Type B pancreatic cell (in vitro differentiated cells): ENCODE measurements at regions not wholly inside any gene's neighbourhood (a gene's known extent, or its start where the extent isn't known, plus 50 kb on each side); places are given as distances from the start of the nearest gene placed in this dataset.

ENCODE experiments used
- DNase-seq: peaks from one replicate; pipeline ENCODE4 v3.0.0; 2021; ENCODE audit warnings: mixed read lengths; ENCODE audit not compliant: unreplicated experiment; ENCODE audit errors: extremely low spot score
- H3K27ac Mint-ChIP-seq: 2 replicates; pipeline ENCODE4 v1.8.0; 2021; ENCODE audit warnings: mild to moderate bottlenecking, mixed read lengths
- H3K27me3 Mint-ChIP-seq: 2 replicates; pipeline ENCODE4 v1.8.0; 2021; ENCODE audit warnings: mixed read lengths
- H3K36me3 Mint-ChIP-seq: 2 replicates; pipeline ENCODE4 v1.8.0; 2021; ENCODE audit warnings: mixed read lengths
- H3K4me1 Mint-ChIP-seq: one replicate; pipeline ENCODE4 v1.8.0; 2021; ENCODE audit warnings: mixed read lengths; ENCODE audit not compliant: unreplicated experiment
- H3K4me3 Mint-ChIP-seq: 2 replicates; pipeline ENCODE4 v1.8.0; 2021; ENCODE audit warnings: mild to moderate bottlenecking, mixed read lengths
- H3K9me3 Mint-ChIP-seq: 2 replicates; pipeline ENCODE4 v1.8.0; 2021; ENCODE audit warnings: mixed read lengths
- TF ChIP-seq, protein P1 (sequence below): fragments of 200-600 bp; sonication (generic); conservative IDR thresholded peaks from 2 replicates; pipeline ENCODE4 v1.5.0; 2021; ENCODE audit warnings: antibody characterized with exemption, mild to moderate bottlenecking

DNA sequence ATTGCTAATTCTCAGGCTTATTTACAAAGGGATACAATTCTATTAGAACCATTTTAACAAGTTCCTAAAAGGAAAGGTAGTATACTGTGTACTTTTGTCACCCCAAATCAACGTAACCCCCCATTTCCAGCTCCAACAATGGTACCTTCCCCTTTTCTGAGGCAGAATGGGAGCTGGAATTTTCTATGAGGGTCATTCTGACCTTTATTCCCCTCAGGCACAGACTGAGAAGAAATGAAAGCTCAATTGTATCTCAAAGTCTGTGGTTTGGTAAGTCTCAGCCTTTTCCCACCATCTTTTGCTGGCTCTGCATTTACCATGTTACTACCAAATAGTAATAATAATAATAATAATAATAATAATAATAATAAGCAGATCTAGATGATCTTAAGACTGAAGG is 571.0 kb downstream of the RNF144B start:
- DNase-seq = no peak
- Mint-ChIP-seq H3K27me3 (peaks cover 4% of the 10 kb centered on the region), H3K4me1 (peaks cover 12% of the 10 kb centered on the region), H3K36me3 (no peaks in the 10 kb centered on the region), H3K27ac (no peak overlapping the region), H3K9me3 (no peaks in the 10 kb centered on the region), H3K4me3 (no peak overlapping the region)
- TF ChIP-seq, protein P1, sequence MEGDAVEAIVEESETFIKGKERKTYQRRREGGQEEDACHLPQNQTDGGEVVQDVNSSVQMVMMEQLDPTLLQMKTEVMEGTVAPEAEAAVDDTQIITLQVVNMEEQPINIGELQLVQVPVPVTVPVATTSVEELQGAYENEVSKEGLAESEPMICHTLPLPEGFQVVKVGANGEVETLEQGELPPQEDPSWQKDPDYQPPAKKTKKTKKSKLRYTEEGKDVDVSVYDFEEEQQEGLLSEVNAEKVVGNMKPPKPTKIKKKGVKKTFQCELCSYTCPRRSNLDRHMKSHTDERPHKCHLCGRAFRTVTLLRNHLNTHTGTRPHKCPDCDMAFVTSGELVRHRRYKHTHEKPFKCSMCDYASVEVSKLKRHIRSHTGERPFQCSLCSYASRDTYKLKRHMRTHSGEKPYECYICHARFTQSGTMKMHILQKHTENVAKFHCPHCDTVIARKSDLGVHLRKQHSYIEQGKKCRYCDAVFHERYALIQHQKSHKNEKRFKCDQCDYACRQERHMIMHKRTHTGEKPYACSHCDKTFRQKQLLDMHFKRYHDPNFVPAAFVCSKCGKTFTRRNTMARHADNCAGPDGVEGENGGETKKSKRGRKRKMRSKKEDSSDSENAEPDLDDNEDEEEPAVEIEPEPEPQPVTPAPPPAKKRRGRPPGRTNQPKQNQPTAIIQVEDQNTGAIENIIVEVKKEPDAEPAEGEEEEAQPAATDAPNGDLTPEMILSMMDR = no peak

DNA sequence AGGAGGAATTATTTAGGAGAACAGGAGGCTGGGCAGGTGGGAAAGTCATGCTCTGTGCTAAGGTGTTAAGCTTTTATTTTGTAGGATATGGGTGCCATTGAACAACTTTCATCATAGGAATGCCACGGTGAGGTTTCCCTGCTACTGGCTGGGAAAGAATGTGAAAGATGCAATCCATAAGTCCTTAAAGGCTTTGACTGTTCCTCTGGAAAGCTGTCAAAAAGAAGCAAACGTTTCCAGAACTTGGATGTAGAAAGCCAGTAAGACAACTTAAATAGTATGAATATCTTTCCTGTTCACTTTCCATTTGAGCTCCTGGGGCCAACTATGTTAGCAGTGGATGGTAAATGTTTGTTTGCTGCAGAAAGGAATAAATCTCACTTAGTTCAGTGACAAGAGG is 574.4 kb downstream of the RNF144B start:
- H3K36me3 Mint-ChIP-seq = no peaks in the 10 kb centered on the region
- no peak overlapping the region for H3K27ac Mint-ChIP-seq
- peaks cover 12% of the 10 kb centered on the region for H3K4me1 Mint-ChIP-seq
- H3K4me3 Mint-ChIP-seq = no peak overlapping the region
- peaks cover 10% of the 10 kb centered on the region for H3K9me3 Mint-ChIP-seq
- peaks cover 12% of the 10 kb centered on the region for H3K27me3 Mint-ChIP-seq
- TF ChIP-seq, protein P1 = no peak
- DNase-seq = no peak

DNA sequence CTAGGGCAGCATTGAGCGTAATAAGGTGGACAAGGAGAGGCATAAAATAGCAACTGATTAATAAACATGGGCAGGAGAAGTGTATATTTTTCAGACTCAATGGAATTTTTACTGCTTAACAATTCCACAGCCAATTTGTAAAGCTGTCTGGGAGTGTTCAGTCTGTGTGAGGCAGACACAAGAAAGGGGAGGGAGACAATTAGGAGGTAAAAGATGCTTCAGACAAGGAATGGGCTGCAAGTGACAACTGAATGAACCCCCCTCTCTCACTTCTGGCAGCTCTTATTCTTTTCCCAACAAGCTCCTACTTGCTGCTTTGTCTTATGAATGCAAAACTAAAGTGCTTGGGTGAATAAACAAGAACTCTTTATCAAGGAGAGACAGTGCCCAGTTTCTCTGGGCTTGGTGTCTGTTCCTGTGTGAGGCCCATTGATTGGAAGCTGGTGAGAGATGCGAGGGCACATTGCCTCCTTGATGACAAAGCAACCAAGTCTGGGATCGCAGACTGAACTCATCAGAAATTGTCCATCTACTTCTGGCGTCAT is 575.3 kb downstream of the RNF144B start:
- Mint-ChIP-seq H3K9me3 (peaks cover 10% of the 10 kb centered on the region), H3K27ac (no peak overlapping the region), H3K4me1 (peaks cover 12% of the 10 kb centered on the region), H3K4me3 (no peak overlapping the region), H3K27me3 (peaks cover 12% of the 10 kb centered on the region), H3K36me3 (no peaks in the 10 kb centered on the region)
- DNase-seq = no peak
- TF ChIP-seq, protein P1 = no peak

- no peak for DNase-seq
- Mint-ChIP-seq H3K9me3 (peaks cover 10% of the 10 kb centered on the region), H3K36me3 (no peaks in the 10 kb centered on the region), H3K27me3 (peaks cover 18% of the 10 kb centered on the region), H3K4me1 (peaks cover 12% of the 10 kb centered on the region), H3K4me3 (no peak overlapping the region), H3K27ac (no peak overlapping the region)
- TF ChIP-seq, protein P1 = no peak
Measured at GRCh38 chr6:18963439-18963838, 576.3 kb downstream of the RNF144B start.

DNA sequence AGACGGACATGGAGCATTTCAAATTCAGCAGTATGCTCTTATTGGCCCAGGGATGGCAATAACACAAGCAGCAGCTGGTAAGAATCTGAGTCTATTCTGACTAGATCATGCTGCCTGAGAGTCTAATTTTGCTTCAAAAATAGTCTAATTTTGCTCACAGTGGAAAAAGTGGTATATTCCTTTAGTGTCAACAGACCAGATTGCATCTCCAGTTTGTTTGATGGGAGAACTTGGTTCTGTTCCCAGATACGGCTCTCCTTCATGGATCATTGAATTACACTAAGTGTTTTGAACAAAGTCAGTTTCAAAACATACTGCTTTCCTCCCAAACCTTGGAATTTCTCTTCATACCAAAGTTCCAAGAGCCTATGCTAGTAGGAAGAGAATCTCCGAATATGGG is 586.1 kb downstream of the RNF144B start:
- TF ChIP-seq, protein P1 = no peak
- peaks cover 1% of the 10 kb centered on the region for H3K27me3 Mint-ChIP-seq
- no peaks in the 10 kb centered on the region for H3K36me3 Mint-ChIP-seq
- no peak for DNase-seq
- no peaks in the 10 kb centered on the region for H3K9me3 Mint-ChIP-seq
- H3K27ac Mint-ChIP-seq = no peak overlapping the region
- no peak overlapping the region for H3K4me3 Mint-ChIP-seq
- peaks cover 16% of the 10 kb centered on the region for H3K4me1 Mint-ChIP-seq

- no peak overlapping the region for H3K4me3 Mint-ChIP-seq
Measured at GRCh38 chr6:18976091-18976490, 588.9 kb downstream of the RNF144B start.

More at GRCh38 chr6:18976091-18976490, 588.9 kb downstream of the RNF144B start:
- Mint-ChIP-seq H3K27ac (no peak overlapping the region), H3K9me3 (no peaks in the 10 kb centered on the region), H3K36me3 (no peaks in the 10 kb centered on the region), H3K4me1 (peaks cover 22% of the 10 kb centered on the region), H3K27me3 (peaks cover 1% of the 10 kb centered on the region)
- no peak for DNase-seq
- TF ChIP-seq, protein P1 = no peak
